ENCODE measurements at regions not wholly inside any gene's neighbourhood (a gene's known extent, or its start where the extent isn't known, plus 50 kb on each side); places are given as distances from the start of the nearest gene placed in this dataset.

- Histone ChIP-seq H3K27me3 (ENCODE audit: control insufficient read depth, low read length) (no peaks in the 10 kb centered on the region), H3K79me2 (ENCODE audit: control insufficient read depth, low read length) (no peaks in the 10 kb centered on the region), H3K4me3 (ENCODE audit: low read length) (peak overlapping the region; percentile 57), H3K27ac (ENCODE audit: low read depth, low read length) (peak overlapping the region; percentile 85), H3K9me3 (ENCODE audit: control insufficient read depth, insufficient read depth, low read length) (no peaks in the 10 kb centered on the region), H3K9me2 (replicated peaks; ENCODE audit: control insufficient read depth, low read length) (no peaks in the 10 kb centered on the region), H3F3A (ENCODE audit: control insufficient read depth, insufficient read depth) (peaks cover 4% of the 10 kb centered on the region), H4K20me1 (ENCODE audit: control insufficient read depth, insufficient read depth, low read depth, low read length) (no peaks in the 10 kb centered on the region), H3K4me1 (ENCODE audit: control insufficient read depth, low read length) (peaks cover 35% of the 10 kb centered on the region), H3K36me3 (ENCODE audit: control insufficient read depth, low read length) (no peaks in the 10 kb centered on the region), H3K4me2 (ENCODE audit: low read length) (peak overlapping the region; percentile 78)
- no peak for TF ChIP-seq CTCF (IDR thresholded peaks at IDR 0.05; ENCODE audit: low read depth, low read length, poor library complexity, severe bottlenecking)
- TF ChIP-seq EZH2phosphoT487 (IDR thresholded peaks at IDR 0.05; ENCODE audit: borderline replicate concordance, low read length), result no peak
These were observed 399.6 kb upstream of the TBL1XR1 start for GRCh38 chr3:177596816-177597271.

- Histone ChIP-seq H3K27me3 (ENCODE audit: control insufficient read depth, low read length) (no peaks in the 10 kb centered on the region), H3F3A (ENCODE audit: control insufficient read depth, insufficient read depth) (peaks cover 4% of the 10 kb centered on the region), H3K4me3 (ENCODE audit: low read length) (peak overlapping the region; percentile 57), H3K9me3 (ENCODE audit: control insufficient read depth, insufficient read depth, low read length) (no peaks in the 10 kb centered on the region), H3K79me2 (ENCODE audit: control insufficient read depth, low read length) (no peaks in the 10 kb centered on the region), H4K20me1 (ENCODE audit: control insufficient read depth, insufficient read depth, low read depth, low read length) (no peaks in the 10 kb centered on the region), H3K36me3 (ENCODE audit: control insufficient read depth, low read length) (no peaks in the 10 kb centered on the region), H3K4me2 (ENCODE audit: low read length) (peak overlapping the region; percentile 78), H3K27ac (ENCODE audit: low read depth, low read length) (peak overlapping the region; percentile 85), H3K4me1 (ENCODE audit: control insufficient read depth, low read length) (peaks cover 39% of the 10 kb centered on the region), H3K9me2 (replicated peaks; ENCODE audit: control insufficient read depth, low read length) (no peaks in the 10 kb centered on the region)
- no peak for TF ChIP-seq CTCF (IDR thresholded peaks at IDR 0.05; ENCODE audit: low read depth, low read length, poor library complexity, severe bottlenecking)
These were observed 400.2 kb upstream of the TBL1XR1 start for GRCh38 chr3:177597311-177598096.

- H3K4me2 ChIP-seq (ENCODE audit: low read length), result peak overlapping the region; percentile 78
- peak overlapping the region; percentile 85 for H3K27ac ChIP-seq (ENCODE audit: low read depth, low read length)
- TF ChIP-seq EZH2phosphoT487 (IDR thresholded peaks at IDR 0.05; ENCODE audit: borderline replicate concordance, low read length), result no peak
- no peak for TF ChIP-seq CTCF (IDR thresholded peaks at IDR 0.05; ENCODE audit: low read depth, low read length, poor library complexity, severe bottlenecking)
These were observed 401.0 kb upstream of the TBL1XR1 start for GRCh38 chr3:177598097-177598833.

More at GRCh38 chr3:177598097-177598833, 401.0 kb upstream of the TBL1XR1 start:
- Histone ChIP-seq H3K4me3 (ENCODE audit: low read length) (peak overlapping the region; percentile 57), H3K36me3 (ENCODE audit: control insufficient read depth, low read length) (no peaks in the 10 kb centered on the region), H3K9me3 (ENCODE audit: control insufficient read depth, insufficient read depth, low read length) (no peaks in the 10 kb centered on the region), H3K4me1 (ENCODE audit: control insufficient read depth, low read length) (peaks cover 47% of the 10 kb centered on the region), H4K20me1 (ENCODE audit: control insufficient read depth, insufficient read depth, low read depth, low read length) (no peaks in the 10 kb centered on the region), H3K27me3 (ENCODE audit: control insufficient read depth, low read length) (no peaks in the 10 kb centered on the region), H3K9me2 (replicated peaks; ENCODE audit: control insufficient read depth, low read length) (no peaks in the 10 kb centered on the region), H3F3A (ENCODE audit: control insufficient read depth, insufficient read depth) (peaks cover 4% of the 10 kb centered on the region), H3K79me2 (ENCODE audit: control insufficient read depth, low read length) (no peaks in the 10 kb centered on the region)
